ENCODE measurements at regions not wholly inside any gene's neighbourhood (a gene's known extent, or its start where the extent isn't known, plus 50 kb on each side); places are given as distances from the start of the nearest gene placed in this dataset.
"Not testable (repeated sequence)": the region's sequence is repeated elsewhere in the genome, so short reads cannot be mapped to it uniquely, and the experiment has no call there.

GRCh38 chr3:181921220-181921619 is 209.5 kb downstream of the SOX2 start:
- Histone ChIP-seq H3K27me3 (peaks cover 0 to 5% of the 10 kb centered on the region in 2 donors), H3K27ac (no peak overlapping the region), H3K4me1 (no peaks in the 10 kb centered on the region), H3K9me3 (no peaks in the 10 kb centered on the region), H3K4me3 (no peak overlapping the region), H3K36me3 (replicated peaks in 1 of 2; ENCODE audit: insufficient read depth in 1 of 2, low read depth in 2 of 2) (no peaks in the 10 kb centered on the region)
- intact Hi-C loops (cut with DNase I) = no loop called here
- DNase-seq (no peak), ATAC-seq (no peak)
- WGBS, 2 donors = 63 to 75% methylated on average over 2 of the region's 2 CpGs
- TF ChIP-seq CTCF (IDR thresholded peaks at IDR 0.05) = no peak
- TF ChIP-seq POLR2A (IDR thresholded peaks at IDR 0.05) = no peak

GRCh38 chr3:181925841-181926240 is 214.1 kb downstream of the SOX2 start:
- H3K36me3 ChIP-seq (replicated peaks in 1 of 2; ENCODE audit: insufficient read depth in 1 of 2, low read depth in 2 of 2); H3K9me3 ChIP-seq; DNase-seq; H3K4me3 ChIP-seq; H3K4me1 ChIP-seq; H3K27ac ChIP-seq; intact Hi-C loops (cut with DNase I); ATAC-seq; H3K27me3 ChIP-seq: not testable (repeated sequence)
- 83 to 93% methylated on average over 11 to 28 of the region's 34 CpGs for WGBS, 2 donors

- no peak for DNase-seq
- ATAC-seq = no peak
- intact Hi-C loops (cut with DNase I) = no loop called here
- 80 to 86% methylated on average over 5 of the region's 5 CpGs for WGBS, 2 donors
- Histone ChIP-seq H3K4me3 (no peak overlapping the region), H3K4me1 (no peaks in the 10 kb centered on the region), H3K27ac (no peak overlapping the region), H3K36me3 (replicated peaks in 1 of 2; ENCODE audit: insufficient read depth in 1 of 2, low read depth in 2 of 2) (no peaks in the 10 kb centered on the region), H3K27me3 (no peaks in the 10 kb centered on the region), H3K9me3 (no peaks in the 10 kb centered on the region)
- TF ChIP-seq POLR2A (IDR thresholded peaks at IDR 0.05) (no peak), CTCF (IDR thresholded peaks at IDR 0.05) (no peak)
These were observed 217.8 kb downstream of the SOX2 start for GRCh38 chr3:181929501-181929900.

GRCh38 chr3:181930105-181930504 is 218.4 kb downstream of the SOX2 start:
- Histone ChIP-seq H3K36me3 (replicated peaks in 1 of 2; ENCODE audit: insufficient read depth in 1 of 2, low read depth in 2 of 2) (no peaks in the 10 kb centered on the region), H3K4me3 (no peak overlapping the region), H3K4me1 (no peaks in the 10 kb centered on the region), H3K27me3 (no peaks in the 10 kb centered on the region), H3K9me3 (no peaks in the 10 kb centered on the region), H3K27ac (no peak overlapping the region)
- intact Hi-C loops (cut with DNase I) = no loop called here
- no peak for TF ChIP-seq POLR2A (IDR thresholded peaks at IDR 0.05)
- no peak for TF ChIP-seq CTCF (IDR thresholded peaks at IDR 0.05)
- DNase-seq = no peak
- ATAC-seq = no peak
- WGBS, 2 donors = 66% methylated on average over 4 of the region's 4 CpGs

- Histone ChIP-seq H3K27ac (no peak overlapping the region), H3K27me3 (no peaks in the 10 kb centered on the region), H3K9me3 (no peaks in the 10 kb centered on the region), H3K4me3 (no peak overlapping the region), H3K36me3 (replicated peaks in 1 of 2; ENCODE audit: insufficient read depth in 1 of 2, low read depth in 2 of 2) (no peaks in the 10 kb centered on the region), H3K4me1 (no peaks in the 10 kb centered on the region)
- no peak for TF ChIP-seq POLR2A (IDR thresholded peaks at IDR 0.05)
- TF ChIP-seq CTCF (IDR thresholded peaks at IDR 0.05) = no peak
- 74 to 76% methylated on average over 4 of the region's 4 CpGs for WGBS, 2 donors
- intact Hi-C loops (cut with DNase I) = no loop called here
- DNase-seq (no peak), ATAC-seq (no peak)
These were observed 220.3 kb downstream of the SOX2 start for GRCh38 chr3:181932039-181932438.

Data from body of pancreas (tissue), 4 donors.